HG02840 (cell line): ENCODE measurements at regions not wholly inside any gene's neighbourhood (a gene's known extent, or its start where the extent isn't known, plus 50 kb on each side); places are given as distances from the start of the nearest gene placed in this dataset.

Source experiments
- ATAC-seq: cut with Tn5 transposase; IDR thresholded peaks from one replicate; pipeline ENCODE4 v1.9.1; 2021; ENCODE audit warnings: mild to moderate bottlenecking, moderate library complexity, moderate number of reproducible peaks; ENCODE audit not compliant: unreplicated experiment, low FRiP score

GRCh38 chr9:95634114-95634513 lies 117.3 kb upstream of the PTCH1 start:
- ATAC-seq, result no peak

- ATAC-seq, result no peak
Measured at GRCh38 chr9:95629585-95629984, 112.8 kb upstream of the PTCH1 start.

- no peak for ATAC-seq
Measured at GRCh38 chr9:95627802-95628201, 111.0 kb upstream of the PTCH1 start.

GRCh38 chr9:95626885-95627558 lies 110.3 kb upstream of the PTCH1 start:
- ATAC-seq, result no peak

GRCh38 chr9:95626341-95626740 lies 109.6 kb upstream of the PTCH1 start:
- ATAC-seq, result no peak

- no peak for ATAC-seq
Measured at GRCh38 chr9:95623640-95624039, 106.9 kb upstream of the PTCH1 start.

- ATAC-seq, result no peak
Measured at GRCh38 chr9:95620722-95621121, 104.0 kb upstream of the PTCH1 start.

GRCh38 chr9:95620314-95620713 lies 103.5 kb upstream of the PTCH1 start:
- ATAC-seq, result no peak

GRCh38 chr9:95615246-95615645 lies 98.5 kb upstream of the PTCH1 start:
- ATAC-seq, result no peak

GRCh38 chr9:95613670-95614069 lies 96.9 kb upstream of the PTCH1 start:
- ATAC-seq, result no peak

GRCh38 chr9:95611354-95611753 lies 94.6 kb upstream of the PTCH1 start:
- ATAC-seq, result no peak

GRCh38 chr9:95610006-95610785 lies 93.4 kb upstream of the PTCH1 start:
- no peak for ATAC-seq

GRCh38 chr9:95609426-95609825 lies 92.7 kb upstream of the PTCH1 start:
- no peak for ATAC-seq

- ATAC-seq, result no peak
Measured at GRCh38 chr9:95608341-95608740, 91.6 kb upstream of the PTCH1 start.

- ATAC-seq, result no peak
Measured at GRCh38 chr9:95607507-95607906, 90.7 kb upstream of the PTCH1 start.

GRCh38 chr9:95606489-95607350 lies 89.9 kb upstream of the PTCH1 start:
- no peak for ATAC-seq

- no peak for ATAC-seq
Measured at GRCh38 chr9:95605816-95606488, 89.2 kb upstream of the PTCH1 start.

- no peak for ATAC-seq
Measured at GRCh38 chr9:95605101-95605500, 88.3 kb upstream of the PTCH1 start.

GRCh38 chr9:95598236-95598635 lies 81.5 kb upstream of the PTCH1 start:
- ATAC-seq, result no peak

- no peak for ATAC-seq
Measured at GRCh38 chr9:95595721-95596295, 79.0 kb upstream of the PTCH1 start.
